ENCODE measurements at regions not wholly inside any gene's neighbourhood (a gene's known extent, or its start where the extent isn't known, plus 50 kb on each side); places are given as distances from the start of the nearest gene placed in this dataset.

DNA sequence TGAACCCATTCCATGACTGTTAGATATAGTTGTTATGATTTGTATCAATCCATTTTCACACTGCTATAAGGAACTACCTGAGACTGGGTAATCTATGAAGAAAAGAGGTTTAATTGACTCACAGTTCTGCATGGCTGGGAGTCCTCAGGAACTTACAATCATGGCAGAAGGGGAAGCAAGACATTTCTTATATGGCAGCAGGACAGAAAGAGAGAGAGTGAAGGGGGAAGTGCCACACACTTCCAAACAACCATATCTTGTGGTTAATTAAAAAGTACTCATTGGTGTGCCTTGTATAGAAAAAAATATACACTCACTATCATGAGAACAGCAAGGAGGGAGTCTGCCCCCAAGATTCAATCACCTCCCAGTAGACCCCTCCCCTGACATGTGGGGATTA is 137.6 kb upstream of the NBPF11 start:
- TF ChIP-seq, protein P1, sequence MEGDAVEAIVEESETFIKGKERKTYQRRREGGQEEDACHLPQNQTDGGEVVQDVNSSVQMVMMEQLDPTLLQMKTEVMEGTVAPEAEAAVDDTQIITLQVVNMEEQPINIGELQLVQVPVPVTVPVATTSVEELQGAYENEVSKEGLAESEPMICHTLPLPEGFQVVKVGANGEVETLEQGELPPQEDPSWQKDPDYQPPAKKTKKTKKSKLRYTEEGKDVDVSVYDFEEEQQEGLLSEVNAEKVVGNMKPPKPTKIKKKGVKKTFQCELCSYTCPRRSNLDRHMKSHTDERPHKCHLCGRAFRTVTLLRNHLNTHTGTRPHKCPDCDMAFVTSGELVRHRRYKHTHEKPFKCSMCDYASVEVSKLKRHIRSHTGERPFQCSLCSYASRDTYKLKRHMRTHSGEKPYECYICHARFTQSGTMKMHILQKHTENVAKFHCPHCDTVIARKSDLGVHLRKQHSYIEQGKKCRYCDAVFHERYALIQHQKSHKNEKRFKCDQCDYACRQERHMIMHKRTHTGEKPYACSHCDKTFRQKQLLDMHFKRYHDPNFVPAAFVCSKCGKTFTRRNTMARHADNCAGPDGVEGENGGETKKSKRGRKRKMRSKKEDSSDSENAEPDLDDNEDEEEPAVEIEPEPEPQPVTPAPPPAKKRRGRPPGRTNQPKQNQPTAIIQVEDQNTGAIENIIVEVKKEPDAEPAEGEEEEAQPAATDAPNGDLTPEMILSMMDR (IDR thresholded peaks at IDR 0.05), result no peak
- TF ChIP-seq POLR2A (IDR thresholded peaks at IDR 0.05), result no peak

Data from breast epithelium (tissue), 3 donors.